ENCODE measurements at regions not wholly inside any gene's neighbourhood (a gene's known extent, or its start where the extent isn't known, plus 50 kb on each side); places are given as distances from the start of the nearest gene placed in this dataset.

- DNase-seq, result no peak
These were observed 62.7 kb upstream of the CPLX2 start for GRCh38 chr5:175808711-175809110.

- DNase-seq, result no peak
These were observed 61.8 kb upstream of the CPLX2 start for GRCh38 chr5:175809531-175810121.

GRCh38 chr5:175810457-175810856 lies 60.9 kb upstream of the CPLX2 start:
- DNase-seq, result no peak

GRCh38 chr5:175811589-175811988 lies 59.8 kb upstream of the CPLX2 start:
- no peak for DNase-seq

- DNase-seq, result no peak
These were observed 57.3 kb upstream of the CPLX2 start for GRCh38 chr5:175813943-175814630.

- DNase-seq, result no peak
These were observed 56.7 kb upstream of the CPLX2 start for GRCh38 chr5:175814691-175815090.

GRCh38 chr5:175815126-175815913 lies 56.1 kb upstream of the CPLX2 start:
- no peak for DNase-seq

- no peak for DNase-seq
These were observed 55.0 kb upstream of the CPLX2 start for GRCh38 chr5:175816348-175816747.

GRCh38 chr5:175819090-175819425 lies 52.3 kb upstream of the CPLX2 start:
- DNase-seq, result no peak

- DNase-seq, result no peak
These were observed 51.1 kb upstream of the CPLX2 start for GRCh38 chr5:175820230-175820629.
